ENCODE measurements at regions not wholly inside any gene's neighbourhood (a gene's known extent, or its start where the extent isn't known, plus 50 kb on each side); places are given as distances from the start of the nearest gene placed in this dataset.

DNA sequence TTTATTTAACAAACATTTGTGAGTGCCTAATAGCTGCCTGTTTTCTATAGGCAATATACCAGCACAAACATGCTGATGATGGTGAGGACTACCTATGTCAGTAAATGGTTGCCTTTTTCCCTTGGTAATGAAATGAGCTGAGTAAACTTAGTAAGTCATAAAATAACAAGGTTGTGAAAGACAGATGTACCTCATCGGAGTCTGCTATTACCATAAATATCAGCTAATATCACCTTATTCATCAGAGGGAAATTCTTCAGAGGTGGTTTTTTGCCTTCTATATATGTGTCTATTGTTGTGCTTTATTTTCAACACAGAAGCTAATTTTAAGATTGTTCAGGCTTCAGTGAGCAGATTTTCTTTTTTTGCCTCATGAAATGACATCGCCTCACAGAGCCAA, 1040.5 kb downstream of the DTWD2 start:
- H3K4me2 ChIP-seq (ENCODE audit: low read length), result no peak overlapping the region
- no peaks in the 10 kb centered on the region for H3K79me2 ChIP-seq (replicated peaks; ENCODE audit: insufficient read depth, low read length)
- H3K9ac ChIP-seq (ENCODE audit: low read length), result no peak overlapping the region
- no peaks in the 10 kb centered on the region for H3K36me3 ChIP-seq (ENCODE audit: insufficient read depth, low read length)
- TF ChIP-seq MXI1 (conservative IDR thresholded peaks at IDR 0.05; ENCODE audit: poor library complexity, severe bottlenecking) (no peak), RAD21 (conservative IDR thresholded peaks at IDR 0.05) (no peak), EP300 (conservative IDR thresholded peaks at IDR 0.05; ENCODE audit: poor library complexity, severe bottlenecking) (no peak), REST (IDR thresholded peaks at IDR 0.05; ENCODE audit: borderline replicate concordance) (no peak), TAF1 (IDR thresholded peaks at IDR 0.05; ENCODE audit: low read depth) (no peak), EZH2 (IDR thresholded peaks at IDR 0.05; ENCODE audit: borderline replicate concordance, insufficient read depth, low read length, poor library complexity, severe bottlenecking) (no peak), CTCF (IDR thresholded peaks at IDR 0.05; ENCODE audit: poor library complexity, severe bottlenecking) (no peak), SMC3 (conservative IDR thresholded peaks at IDR 0.05; ENCODE audit: poor library complexity) (no peak), POLR2AphosphoS5 (IDR thresholded peaks at IDR 0.05) (no peak)
- H3K27me3 ChIP-seq (ENCODE audit: insufficient read depth, low read depth, low read length), result no peaks in the 10 kb centered on the region
- no peak overlapping the region for H3K4me3 ChIP-seq (ENCODE audit: low read length)
- no peak overlapping the region for H2AFZ ChIP-seq (ENCODE audit: low read depth, low read length)
- no peaks in the 10 kb centered on the region for H3K9me2 ChIP-seq (ENCODE audit: insufficient read depth, low read length)
- H3K9me3 ChIP-seq (ENCODE audit: low read length), result no peaks in the 10 kb centered on the region
- H3K27ac ChIP-seq (ENCODE audit: low read length), result no peak overlapping the region
- H4K20me1 ChIP-seq (ENCODE audit: insufficient read depth), result no peaks in the 10 kb centered on the region
- H3F3A ChIP-seq (ENCODE audit: insufficient read depth, low read length, poor library complexity, severe bottlenecking), result no peaks in the 10 kb centered on the region

- TF ChIP-seq SMC3 (conservative IDR thresholded peaks at IDR 0.05; ENCODE audit: poor library complexity), result no peak
- no peak for TF ChIP-seq EP300 (conservative IDR thresholded peaks at IDR 0.05; ENCODE audit: poor library complexity, severe bottlenecking)
Measured at GRCh38 chr5:117947121-117947520, 1041.2 kb downstream of the DTWD2 start.

DNA sequence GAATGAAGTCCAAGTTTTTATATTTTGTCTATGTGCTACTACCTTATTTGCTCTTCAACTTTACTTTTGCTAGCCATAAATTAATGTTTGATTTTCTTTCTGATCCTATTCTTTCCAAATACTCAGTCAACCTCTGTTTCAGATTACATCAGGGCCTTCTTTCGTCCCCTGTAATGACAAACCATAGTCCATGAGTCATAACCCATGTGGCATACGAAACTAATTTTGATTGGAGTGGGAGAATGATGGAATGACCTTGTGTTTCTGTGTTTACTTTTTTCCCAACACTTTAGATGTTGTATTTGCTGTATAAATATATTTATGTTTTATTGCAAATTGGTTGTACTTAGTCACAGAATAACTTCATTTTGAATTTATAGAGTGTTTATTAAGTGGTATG, 1043.1 kb downstream of the DTWD2 start:
- H3K36me3 ChIP-seq (ENCODE audit: insufficient read depth, low read length), result no peaks in the 10 kb centered on the region
- no peak overlapping the region for H3K27ac ChIP-seq (ENCODE audit: low read length)
- no peaks in the 10 kb centered on the region for H3K9me2 ChIP-seq (ENCODE audit: insufficient read depth, low read length)
- no peaks in the 10 kb centered on the region for H3K79me2 ChIP-seq (replicated peaks; ENCODE audit: insufficient read depth, low read length)
- H3K9ac ChIP-seq (ENCODE audit: low read length), result no peak overlapping the region
- TF ChIP-seq REST (IDR thresholded peaks at IDR 0.05; ENCODE audit: borderline replicate concordance) (no peak), EP300 (conservative IDR thresholded peaks at IDR 0.05; ENCODE audit: poor library complexity, severe bottlenecking) (no peak), EZH2 (IDR thresholded peaks at IDR 0.05; ENCODE audit: borderline replicate concordance, insufficient read depth, low read length, poor library complexity, severe bottlenecking) (no peak), TAF1 (IDR thresholded peaks at IDR 0.05; ENCODE audit: low read depth) (no peak), RAD21 (conservative IDR thresholded peaks at IDR 0.05) (no peak), POLR2AphosphoS5 (IDR thresholded peaks at IDR 0.05) (no peak), CTCF (IDR thresholded peaks at IDR 0.05; ENCODE audit: poor library complexity, severe bottlenecking) (no peak)
- no peaks in the 10 kb centered on the region for H4K20me1 ChIP-seq (ENCODE audit: insufficient read depth)
- no peak overlapping the region for H3K4me3 ChIP-seq (ENCODE audit: low read length)
- no peak overlapping the region for H2AFZ ChIP-seq (ENCODE audit: low read depth, low read length)
- H3F3A ChIP-seq (ENCODE audit: insufficient read depth, low read length, poor library complexity, severe bottlenecking), result no peaks in the 10 kb centered on the region
- H3K9me3 ChIP-seq (ENCODE audit: low read length), result no peaks in the 10 kb centered on the region
- H3K27me3 ChIP-seq (ENCODE audit: insufficient read depth, low read depth, low read length), result no peaks in the 10 kb centered on the region
- no peak overlapping the region for H3K4me2 ChIP-seq (ENCODE audit: low read length)

More at GRCh38 chr5:117947121-117947520, 1041.2 kb downstream of the DTWD2 start:
- Histone ChIP-seq H3K4me3 (ENCODE audit: low read length) (no peak overlapping the region), H3F3A (ENCODE audit: insufficient read depth, low read length, poor library complexity, severe bottlenecking) (no peaks in the 10 kb centered on the region), H2AFZ (ENCODE audit: low read depth, low read length) (no peak overlapping the region), H3K27me3 (ENCODE audit: insufficient read depth, low read depth, low read length) (no peaks in the 10 kb centered on the region), H3K27ac (ENCODE audit: low read length) (no peak overlapping the region), H4K20me1 (ENCODE audit: insufficient read depth) (no peaks in the 10 kb centered on the region), H3K36me3 (ENCODE audit: insufficient read depth, low read length) (no peaks in the 10 kb centered on the region), H3K79me2 (replicated peaks; ENCODE audit: insufficient read depth, low read length) (no peaks in the 10 kb centered on the region), H3K4me2 (ENCODE audit: low read length) (no peak overlapping the region), H3K9ac (ENCODE audit: low read length) (no peak overlapping the region), H3K9me3 (ENCODE audit: low read length) (no peaks in the 10 kb centered on the region), H3K9me2 (ENCODE audit: insufficient read depth, low read length) (no peaks in the 10 kb centered on the region)
